Endodermal cell (in vitro differentiated cells): ENCODE measurements at regions not wholly inside any gene's neighbourhood (a gene's known extent, or its start where the extent isn't known, plus 50 kb on each side); places are given as distances from the start of the nearest gene placed in this dataset.

Source experiments
- DNase-seq: peaks from one replicate; pipeline ENCODE4 v3.0.0-alpha.2; 2017
- H3K27ac ChIP-seq: 2 replicates; pipeline ENCODE4 v1.5.1; 2013; ENCODE audit warnings: mild to moderate bottlenecking, low read depth, low read length, moderate library complexity
- H3K27me3 ChIP-seq: 2 replicates; pipeline ENCODE4 v1.6.1; 2013; ENCODE audit warnings: mild to moderate bottlenecking, low read length, moderate library complexity; ENCODE audit not compliant: insufficient read depth, control insufficient read depth, poor library complexity, severe bottlenecking
- H3K36me3 ChIP-seq: 2 replicates; pipeline ENCODE4 v1.7.0; 2013; ENCODE audit warnings: mild to moderate bottlenecking, low read length, moderate library complexity; ENCODE audit not compliant: control insufficient read depth, insufficient read depth
- H3K4me1 ChIP-seq: one replicate; pipeline ENCODE4 v1.7.0; 2013; ENCODE audit warnings: low read length; ENCODE audit not compliant: control insufficient read depth, insufficient read depth
- H3K4me3 ChIP-seq: 2 replicates; pipeline ENCODE4 v1.5.1; 2013; ENCODE audit warnings: mild to moderate bottlenecking, low read length, moderate library complexity
- H3K9ac ChIP-seq: 2 replicates; pipeline ENCODE4 v1.6.1; 2013; ENCODE audit warnings: mild to moderate bottlenecking, low read length, moderate library complexity; ENCODE audit not compliant: poor library complexity, severe bottlenecking; ENCODE audit errors: extremely low read depth
- H3K9me3 ChIP-seq: 2 replicates; pipeline ENCODE4 v1.6.1; 2013; ENCODE audit warnings: mild to moderate bottlenecking, low read length, moderate library complexity; ENCODE audit not compliant: control insufficient read depth
- H3K27ac Mint-ChIP-seq: 2 replicates; pipeline ENCODE4 v1.8.0; 2020; ENCODE audit warnings: mixed read lengths
- H3K27me3 Mint-ChIP-seq: 2 replicates; pipeline ENCODE4 v1.8.0; 2021; ENCODE audit warnings: mild to moderate bottlenecking, mixed read lengths; ENCODE audit not compliant: insufficient read depth
- H3K36me3 Mint-ChIP-seq: 2 replicates; pipeline ENCODE4 v1.8.0; 2020; ENCODE audit warnings: low read depth, mixed read lengths
- H3K4me1 Mint-ChIP-seq: 2 replicates; pipeline ENCODE4 v1.8.0; 2020; ENCODE audit warnings: mixed read lengths
- H3K4me3 Mint-ChIP-seq: 2 replicates; pipeline ENCODE4 v1.8.0; 2020; ENCODE audit warnings: mild to moderate bottlenecking, moderate library complexity, mixed read lengths
- H3K9me3 Mint-ChIP-seq: 2 replicates; pipeline ENCODE4 v1.8.0; 2020; ENCODE audit warnings: mild to moderate bottlenecking, mixed read lengths
- CTCF ChIP-seq: fragments of 200-600 bp; sonication (generic); conservative IDR thresholded peaks from 2 replicates; pipeline ENCODE4 v1.5.0; 2021; ENCODE audit warnings: antibody characterized with exemption, mild to moderate bottlenecking
- WGBS, 2 experiments: methylation state at CpG; one replicate each; pipeline versions ENCODE4 v1.1.5 to v1.1.7; 2013; ENCODE audit warnings: missing lambda C conversion rate in 2 of 2, mixed read lengths in 1 of 2; ENCODE audit not compliant: insufficient coverage in 1 of 2, insufficient read length in 1 of 2; 5-methylcytosine and 5-hydroxymethylcytosine counted together

- Histone ChIP-seq H3K9me3 (no peaks in the 10 kb centered on the region), H3K4me1 (no peaks in the 10 kb centered on the region), H3K4me3 (no peak overlapping the region), H3K9ac (no peak overlapping the region), H3K27ac (no peak overlapping the region), H3K27me3 (no peaks in the 10 kb centered on the region), H3K36me3 (no peaks in the 10 kb centered on the region)
- no peaks in the 10 kb centered on the region for H3K36me3 Mint-ChIP-seq
- no peak for TF ChIP-seq CTCF
- no peak for DNase-seq
- no peak overlapping the region for H3K27ac Mint-ChIP-seq
- no peaks in the 10 kb centered on the region for H3K27me3 Mint-ChIP-seq
- peaks cover 2% of the 10 kb centered on the region for H3K9me3 Mint-ChIP-seq
- H3K4me1 Mint-ChIP-seq = peaks cover 10% of the 10 kb centered on the region
- no peak overlapping the region for H3K4me3 Mint-ChIP-seq
- 84% methylated on average over 2 of the region's 2 CpGs; no CpG with 5 or more reads in 1 of the 2 experiments for WGBS, 2 experiments
Observed at GRCh38 chr2:145010635-145011034, 490.7 kb upstream of the ZEB2 start.

- Histone ChIP-seq H3K27me3 (no peaks in the 10 kb centered on the region), H3K4me3 (no peak overlapping the region), H3K9ac (no peak overlapping the region), H3K27ac (no peak overlapping the region), H3K9me3 (no peaks in the 10 kb centered on the region), H3K36me3 (no peaks in the 10 kb centered on the region), H3K4me1 (no peaks in the 10 kb centered on the region)
- no peak overlapping the region for H3K27ac Mint-ChIP-seq
- no peaks in the 10 kb centered on the region for H3K36me3 Mint-ChIP-seq
- no peak for DNase-seq
- no peaks in the 10 kb centered on the region for H3K27me3 Mint-ChIP-seq
- peaks cover 9% of the 10 kb centered on the region for H3K4me1 Mint-ChIP-seq
- no peak overlapping the region for H3K4me3 Mint-ChIP-seq
- TF ChIP-seq CTCF = no peak
- H3K9me3 Mint-ChIP-seq = peaks cover 2% of the 10 kb centered on the region
Observed at GRCh38 chr2:145007960-145008263, 488.0 kb upstream of the ZEB2 start.

- no peak for TF ChIP-seq CTCF
- peaks cover 3% of the 10 kb centered on the region for H3K4me1 Mint-ChIP-seq
- H3K27me3 ChIP-seq = no peaks in the 10 kb centered on the region
- no peak overlapping the region for H3K9ac ChIP-seq
- H3K36me3 Mint-ChIP-seq = no peaks in the 10 kb centered on the region
- no peak overlapping the region for H3K4me3 Mint-ChIP-seq
- no peak overlapping the region for H3K4me3 ChIP-seq
- H3K27me3 Mint-ChIP-seq = no peaks in the 10 kb centered on the region
- no peaks in the 10 kb centered on the region for H3K4me1 ChIP-seq
- no peak overlapping the region for H3K27ac Mint-ChIP-seq
- no peak overlapping the region for H3K27ac ChIP-seq
- H3K9me3 Mint-ChIP-seq = peaks cover 2% of the 10 kb centered on the region
- 93 to 98% methylated on average over 6 to 13 of the region's 13 CpGs for WGBS, 2 experiments
- H3K9me3 ChIP-seq = no peaks in the 10 kb centered on the region
- H3K36me3 ChIP-seq = no peaks in the 10 kb centered on the region
- DNase-seq = no peak
Observed at GRCh38 chr2:145007093-145007959, 487.4 kb upstream of the ZEB2 start.
